C1 segment of cervical spinal cord (tissue), 14 donors: ENCODE measurements at regions not wholly inside any gene's neighbourhood (a gene's known extent, or its start where the extent isn't known, plus 50 kb on each side); places are given as distances from the start of the nearest gene placed in this dataset.
"Not testable (repeated sequence)": the region's sequence is repeated elsewhere in the genome, so short reads cannot be mapped to it uniquely, and the experiment has no call there.

Experiments used
- DNase-seq, 14 donors: peaks; one replicate each; lab custom pipeline; 2025; lab: John Stamatoyannopoulos, UW

DNA sequence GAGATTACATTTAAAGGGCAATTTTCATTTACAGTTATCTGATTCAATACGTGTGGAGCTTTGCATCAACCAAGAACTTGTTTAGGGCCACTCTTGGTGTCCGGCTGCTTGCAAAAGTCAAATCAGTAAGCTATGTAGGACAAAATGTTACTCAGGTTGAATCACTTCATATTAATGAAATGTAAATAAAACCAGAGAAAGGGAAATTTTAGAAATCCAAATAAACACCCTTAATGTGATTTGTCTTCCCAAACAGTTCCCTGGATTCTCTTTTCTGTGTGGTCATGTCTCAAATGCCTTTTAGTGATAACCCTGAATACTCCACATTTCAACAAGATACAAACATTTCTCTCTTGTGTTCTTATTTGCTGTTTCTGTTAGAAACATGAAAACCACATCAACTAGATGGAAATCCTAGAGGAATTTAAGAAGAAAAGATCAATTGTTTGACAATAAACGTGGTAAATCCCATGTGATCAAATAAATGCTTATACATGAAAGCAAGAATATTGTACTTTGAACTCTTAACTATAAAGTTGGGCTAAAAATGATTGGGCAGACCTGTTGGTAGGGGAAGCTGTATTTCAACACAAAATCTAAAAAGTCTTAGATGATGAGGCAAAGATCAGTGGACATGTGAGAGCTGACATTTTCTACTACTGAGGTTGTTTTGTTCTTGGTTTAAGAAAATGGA is 101.3 kb downstream of the CDC42EP3 start:
- DNase-seq, result no peak

- DNase-seq, result no peak
These were observed 100.5 kb downstream of the CDC42EP3 start for GRCh38 chr2:37570773-37571586.

- DNase-seq, result no peak
These were observed 99.8 kb downstream of the CDC42EP3 start for GRCh38 chr2:37571587-37572136.

GRCh38 chr2:37573451-37574388 is 97.7 kb downstream of the CDC42EP3 start:
- no peak for DNase-seq

DNA sequence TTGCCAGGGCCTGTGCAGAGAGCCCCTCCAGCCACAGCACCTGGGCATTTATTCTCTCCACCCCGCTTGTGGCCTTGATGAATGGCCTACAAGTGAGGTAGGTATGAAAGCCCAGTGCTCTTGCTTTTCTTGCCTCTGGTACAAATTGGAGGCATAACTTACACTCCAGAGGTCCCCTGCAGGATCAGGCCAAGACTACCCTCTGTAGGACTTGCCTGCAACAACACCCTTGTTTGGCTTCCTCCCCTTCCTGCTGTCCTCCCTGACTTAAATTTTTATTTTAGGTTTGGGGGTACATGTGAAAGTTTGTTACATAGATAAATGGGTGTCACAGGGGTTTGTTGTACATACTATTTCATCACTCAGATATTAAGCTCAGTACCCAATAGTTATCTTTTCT is 95.7 kb downstream of the CDC42EP3 start:
- DNase-seq, result no peak

DNA sequence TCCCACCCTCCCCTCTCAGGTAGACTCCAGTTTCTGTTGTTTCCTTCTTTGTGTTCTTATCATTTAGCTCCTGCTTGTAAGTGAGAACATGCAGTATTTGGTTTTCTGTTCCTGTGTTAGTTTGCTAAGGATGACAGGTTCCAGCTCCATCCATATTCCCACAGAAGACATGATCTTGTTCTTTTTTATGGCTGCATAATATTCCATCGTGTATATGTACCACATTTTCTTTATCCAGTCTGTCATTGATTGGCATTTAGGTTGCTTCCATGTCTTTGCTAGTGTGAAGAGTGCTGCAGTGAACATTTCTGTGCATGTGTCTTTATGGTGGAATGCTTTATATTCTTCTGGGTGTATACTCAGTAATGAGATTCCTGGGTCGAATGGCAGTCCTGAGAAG is 95.2 kb downstream of the CDC42EP3 start:
- DNase-seq, result not testable (repeated sequence)

- no peak for DNase-seq
These were observed 94.6 kb downstream of the CDC42EP3 start for GRCh38 chr2:37576831-37577230.

DNA sequence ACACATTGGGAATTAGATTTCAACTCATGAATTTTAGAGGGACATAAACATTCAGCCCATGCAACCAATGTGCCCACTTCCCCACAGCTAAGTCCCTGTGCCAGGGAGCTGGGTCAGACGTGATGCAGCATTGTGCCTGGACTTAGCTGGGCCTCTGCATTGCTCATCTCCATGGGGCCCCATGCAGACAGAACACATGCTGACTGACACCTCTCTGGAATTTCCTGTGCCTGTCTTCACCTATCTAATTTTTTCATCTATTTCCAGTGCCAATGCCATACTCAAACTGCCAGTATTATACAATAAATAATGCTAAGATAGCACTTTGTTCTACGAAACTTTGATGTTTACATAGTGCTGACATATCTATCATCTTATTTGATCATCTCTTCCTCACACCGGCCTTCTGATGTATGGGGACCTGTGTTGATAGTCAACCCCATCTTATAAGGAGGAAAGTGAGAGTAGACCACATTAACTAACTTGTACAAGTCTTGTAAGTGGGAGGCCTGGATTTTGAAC is 92.2 kb downstream of the CDC42EP3 start:
- no peak for DNase-seq

GRCh38 chr2:37579949-37580348 is 91.5 kb downstream of the CDC42EP3 start:
- not testable (repeated sequence) for DNase-seq

GRCh38 chr2:37581433-37581832 is 90.0 kb downstream of the CDC42EP3 start:
- DNase-seq, result no peak

- no peak for DNase-seq
These were observed 88.8 kb downstream of the CDC42EP3 start for GRCh38 chr2:37582481-37583220.

DNA sequence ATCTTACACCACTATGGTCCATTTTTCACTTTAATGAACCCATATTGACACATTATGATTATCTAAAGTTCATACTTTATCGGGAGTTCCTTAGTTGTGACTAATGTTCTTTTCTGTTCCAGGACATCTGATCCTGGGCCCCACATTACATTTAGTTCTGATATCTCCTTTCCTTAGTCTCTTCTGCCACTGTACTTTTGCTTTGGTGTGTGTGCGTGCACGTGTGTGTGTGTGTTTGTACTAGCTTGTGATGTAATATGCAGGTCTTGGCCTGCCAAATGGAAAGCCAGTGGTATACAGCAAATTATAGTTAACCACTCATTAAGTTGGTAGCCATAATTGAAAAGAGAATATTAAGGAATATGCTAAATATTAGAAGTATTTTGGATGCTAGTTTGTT is 88.0 kb downstream of the CDC42EP3 start:
- no peak for DNase-seq

DNA sequence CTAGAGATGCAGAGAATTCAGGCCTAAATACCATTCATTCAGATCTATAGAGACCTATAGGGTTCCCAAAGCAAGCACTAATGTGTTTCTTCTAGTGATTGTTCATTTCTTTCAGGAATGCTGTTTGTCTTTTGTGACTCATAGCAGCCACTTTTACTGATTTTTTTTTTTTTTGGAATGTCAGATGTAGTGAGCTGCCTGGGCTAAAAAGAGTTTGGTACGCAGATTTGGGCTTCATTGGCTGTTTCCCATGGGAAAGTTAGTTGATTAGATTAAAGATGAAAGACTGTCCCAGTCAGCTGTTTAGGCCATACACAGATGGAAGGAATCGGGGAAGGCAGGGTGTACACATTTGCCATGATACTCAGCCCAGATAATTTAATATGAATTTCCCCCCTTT is 87.6 kb downstream of the CDC42EP3 start:
- no peak for DNase-seq

- DNase-seq, result no peak
These were observed 86.0 kb downstream of the CDC42EP3 start for GRCh38 chr2:37585295-37585908.

GRCh38 chr2:37585982-37586621 is 85.3 kb downstream of the CDC42EP3 start:
- peak in 1 of 14 donors; percentile 26 for DNase-seq

GRCh38 chr2:37586663-37587317 is 84.7 kb downstream of the CDC42EP3 start:
- DNase-seq, result no peak

GRCh38 chr2:37587817-37588216 is 83.6 kb downstream of the CDC42EP3 start:
- no peak for DNase-seq

DNA sequence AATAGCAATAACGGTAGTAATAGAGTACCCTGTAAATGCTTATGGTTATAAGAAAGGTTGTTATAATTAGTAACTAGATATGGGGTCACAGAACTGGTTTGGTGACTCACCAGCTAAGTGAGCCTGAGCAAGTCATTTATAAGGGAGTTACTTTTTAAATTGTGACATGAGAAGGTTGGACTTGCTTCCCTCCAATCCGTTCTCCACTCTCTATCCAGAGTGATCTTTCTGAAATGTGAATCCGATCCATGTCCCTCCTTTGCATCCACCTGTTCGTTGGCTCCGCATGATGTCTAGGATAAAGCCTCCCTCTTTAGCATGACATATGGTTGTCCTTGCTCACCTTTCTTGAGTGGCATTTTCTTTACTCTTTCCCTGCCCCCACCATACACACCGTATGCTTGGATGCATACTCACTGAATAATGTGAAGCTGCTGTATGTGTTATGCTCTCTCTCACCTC is 83.1 kb downstream of the CDC42EP3 start:
- no peak for DNase-seq

GRCh38 chr2:37589298-37589697 is 82.1 kb downstream of the CDC42EP3 start:
- DNase-seq, result no peak
